ENCODE measurements at regions not wholly inside any gene's neighbourhood (a gene's known extent, or its start where the extent isn't known, plus 50 kb on each side); places are given as distances from the start of the nearest gene placed in this dataset.

- TF ChIP-seq LEF1 (IDR thresholded peaks at IDR 0.05; ENCODE audit: borderline replicate concordance) (no peak), FOXK2 (IDR thresholded peaks at IDR 0.05) (no peak), SP1 (IDR thresholded peaks at IDR 0.05) (no peak), HDGF (IDR thresholded peaks at IDR 0.05; ENCODE audit: borderline replicate concordance) (no peak), CTBP1 (IDR thresholded peaks at IDR 0.05; ENCODE audit: borderline replicate concordance) (no peak), NFRKB (IDR thresholded peaks at IDR 0.05) (no peak), ELF4 (IDR thresholded peaks at IDR 0.05) (no peak)
- ChIA-PET CTCF (no interaction called here), POLR2A (no interaction called here)
- DNase-seq (ENCODE audit: extremely low spot score), result no peak
Observed at GRCh38 chr6:144478483-144478882, 193.3 kb downstream of the UTRN start.

- CTCF ChIA-PET, result interaction anchor here (1.0 kb wide), 1 partner anchor 197 kb away, joined by 3 read pairs; no protein-coding TSS in a partner anchor
Observed at GRCh38 chr6:144479991-144480390, 194.9 kb downstream of the UTRN start.

GRCh38 chr6:144480473-144480872, 195.3 kb downstream of the UTRN start:
- CTCF ChIA-PET, result interaction anchor here (1.1 kb wide), 3 partner anchors 51 to 1153 kb away, joined by 3 to 4 read pairs (median 4); no protein-coding TSS in a partner anchor
- TF ChIP-seq SP1 (IDR thresholded peaks at IDR 0.05) (no peak), L3MBTL2 (conservative IDR thresholded peaks at IDR 0.05) (no peak), FOXM1 (IDR thresholded peaks at IDR 0.05; ENCODE audit: borderline replicate concordance) (no peak), FOXK2 (IDR thresholded peaks at IDR 0.05) (no peak), HDGF (IDR thresholded peaks at IDR 0.05; ENCODE audit: borderline replicate concordance) (no peak), ZNF384 (IDR thresholded peaks at IDR 0.05) (no peak), BHLHE40 (IDR thresholded peaks at IDR 0.05; ENCODE audit: borderline replicate concordance) (no peak)
- DNase-seq (ENCODE audit: extremely low spot score), result no peak
- POLR2A ChIA-PET, result interaction anchor here (2.2 kb wide), 1 partner anchor 195 kb away, joined by 5 read pairs; the partner anchor contains the start of gene UTRN

More at GRCh38 chr6:144479991-144480390, 194.9 kb downstream of the UTRN start:
- DNase-seq (ENCODE audit: extremely low spot score), result no peak
- no peak for TF ChIP-seq CTBP1 (IDR thresholded peaks at IDR 0.05; ENCODE audit: borderline replicate concordance)
- TF ChIP-seq LEF1 (IDR thresholded peaks at IDR 0.05; ENCODE audit: borderline replicate concordance), result no peak
- TF ChIP-seq ARNT (IDR thresholded peaks at IDR 0.05), result no peak
- TF ChIP-seq ZNF384 (IDR thresholded peaks at IDR 0.05), result no peak
- POLR2A ChIA-PET, result interaction anchor here (1.0 kb wide), 1 partner anchor 380 kb away, joined by 3 read pairs; no protein-coding TSS in a partner anchor

- POLR2A ChIA-PET, result interaction anchor here (2.2 kb wide), 1 partner anchor 196 kb away, joined by 5 read pairs; the partner anchor contains the start of gene UTRN
- no peak for TF ChIP-seq ZNF384 (IDR thresholded peaks at IDR 0.05)
- TF ChIP-seq PKNOX1 (IDR thresholded peaks at IDR 0.05), result no peak
- TF ChIP-seq SUZ12 (IDR thresholded peaks at IDR 0.05), result no peak
- no peak for TF ChIP-seq ELF4 (IDR thresholded peaks at IDR 0.05)
- no peak for DNase-seq (ENCODE audit: extremely low spot score)
- CTCF ChIA-PET, result interaction anchor here (1.1 to 1.7 kb wide), 3 partner anchors 195 to 1152 kb away, joined by 4 to 5 read pairs (median 4); no protein-coding TSS in a partner anchor
Observed at GRCh38 chr6:144481527-144481926, 196.4 kb downstream of the UTRN start.

- DNase-seq (ENCODE audit: extremely low spot score), result peak; percentile 75
- TF ChIP-seq SUZ12 (IDR thresholded peaks at IDR 0.05), result no peak
- no peak for TF ChIP-seq FOXA1 (IDR thresholded peaks at IDR 0.05)
- no peak for TF ChIP-seq ZNF384 (IDR thresholded peaks at IDR 0.05)
- no peak for TF ChIP-seq ELF4 (IDR thresholded peaks at IDR 0.05)
- no peak for TF ChIP-seq ARNT (IDR thresholded peaks at IDR 0.05)
- TF ChIP-seq BHLHE40 (IDR thresholded peaks at IDR 0.05; ENCODE audit: borderline replicate concordance), result no peak
- no peak for TF ChIP-seq NFRKB (IDR thresholded peaks at IDR 0.05)
- TF ChIP-seq L3MBTL2 (conservative IDR thresholded peaks at IDR 0.05), result no peak
- no peak for TF ChIP-seq CTBP1 (IDR thresholded peaks at IDR 0.05; ENCODE audit: borderline replicate concordance)
- no peak for TF ChIP-seq LEF1 (IDR thresholded peaks at IDR 0.05; ENCODE audit: borderline replicate concordance)
- TF ChIP-seq FOXM1 (IDR thresholded peaks at IDR 0.05; ENCODE audit: borderline replicate concordance), result no peak
- TF ChIP-seq PKNOX1 (IDR thresholded peaks at IDR 0.05), result no peak
- no peak for TF ChIP-seq FOXK2 (IDR thresholded peaks at IDR 0.05)
- no peak for TF ChIP-seq SP1 (IDR thresholded peaks at IDR 0.05)
- no peak for TF ChIP-seq HDGF (IDR thresholded peaks at IDR 0.05; ENCODE audit: borderline replicate concordance)
- no peak for TF ChIP-seq TARDBP (IDR thresholded peaks at IDR 0.05)
- ChIA-PET POLR2A (interaction anchor here (2.2 kb wide), 1 partner anchor 196 kb away, joined by 5 read pairs; the partner anchor contains the start of gene UTRN), CTCF (interaction anchor here (0.5 to 1.7 kb wide), 5 partner anchors 287 to 779 kb away, joined by 3 to 5 read pairs (median 4); no protein-coding TSS in a partner anchor)
Observed at GRCh38 chr6:144482142-144482541, 197.0 kb downstream of the UTRN start.

GRCh38 chr6:144485531-144485930, 200.4 kb downstream of the UTRN start:
- no peak for TF ChIP-seq TARDBP (IDR thresholded peaks at IDR 0.05)
- TF ChIP-seq FOXK2 (IDR thresholded peaks at IDR 0.05), result no peak
- CTCF ChIA-PET, result no interaction called here
- POLR2A ChIA-PET, result no interaction called here
- no peak for DNase-seq (ENCODE audit: extremely low spot score)

GRCh38 chr6:144488590-144488989, 203.5 kb downstream of the UTRN start:
- no peak for DNase-seq (ENCODE audit: extremely low spot score)
- ChIA-PET CTCF (interaction anchor here (1.0 kb wide), 1 partner anchor 913 kb away, joined by 3 read pairs; no protein-coding TSS in a partner anchor), POLR2A (no interaction called here)
- TF ChIP-seq LEF1 (IDR thresholded peaks at IDR 0.05; ENCODE audit: borderline replicate concordance) (no peak), FOXK2 (IDR thresholded peaks at IDR 0.05) (no peak), L3MBTL2 (conservative IDR thresholded peaks at IDR 0.05) (no peak), ZNF384 (IDR thresholded peaks at IDR 0.05) (no peak), SUZ12 (IDR thresholded peaks at IDR 0.05) (no peak), PKNOX1 (IDR thresholded peaks at IDR 0.05) (no peak), SP1 (IDR thresholded peaks at IDR 0.05) (no peak), NFRKB (IDR thresholded peaks at IDR 0.05) (no peak), FOXM1 (IDR thresholded peaks at IDR 0.05; ENCODE audit: borderline replicate concordance) (no peak), FOXA1 (IDR thresholded peaks at IDR 0.05) (no peak), ARNT (IDR thresholded peaks at IDR 0.05) (no peak), CTBP1 (IDR thresholded peaks at IDR 0.05; ENCODE audit: borderline replicate concordance) (no peak), HDGF (IDR thresholded peaks at IDR 0.05; ENCODE audit: borderline replicate concordance) (no peak), BHLHE40 (IDR thresholded peaks at IDR 0.05; ENCODE audit: borderline replicate concordance) (no peak)
